IPS DF 19.7 (cell line): ENCODE measurements at regions not wholly inside any gene's neighbourhood (a gene's known extent, or its start where the extent isn't known, plus 50 kb on each side); places are given as distances from the start of the nearest gene placed in this dataset.

ENCODE experiments used
- DNase-seq: peaks from one replicate; pipeline ENCODE4 v3.0.0-alpha.2; 2013; ENCODE audit warnings: low read depth, low spot score

DNA sequence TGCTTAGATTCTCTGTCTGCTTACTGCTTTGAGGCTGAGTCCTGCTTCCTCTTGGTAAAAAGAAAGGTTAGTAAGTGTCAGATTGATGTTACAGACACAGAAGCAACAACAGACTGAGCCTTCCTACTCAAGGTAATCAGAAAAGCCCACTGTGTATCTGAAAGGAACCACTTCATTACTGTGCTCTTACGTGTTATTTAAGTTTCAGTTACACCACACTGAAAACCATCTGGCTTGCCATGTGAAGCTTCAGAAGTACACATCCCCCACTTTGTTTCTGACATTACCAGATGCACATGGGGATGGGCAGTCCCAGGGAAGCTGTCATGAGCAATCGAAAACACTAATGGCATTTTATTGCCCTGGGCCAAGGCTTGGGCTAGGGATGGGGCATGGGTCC is 1290.1 kb downstream of the AACS start:
- DNase-seq = no peak

DNA sequence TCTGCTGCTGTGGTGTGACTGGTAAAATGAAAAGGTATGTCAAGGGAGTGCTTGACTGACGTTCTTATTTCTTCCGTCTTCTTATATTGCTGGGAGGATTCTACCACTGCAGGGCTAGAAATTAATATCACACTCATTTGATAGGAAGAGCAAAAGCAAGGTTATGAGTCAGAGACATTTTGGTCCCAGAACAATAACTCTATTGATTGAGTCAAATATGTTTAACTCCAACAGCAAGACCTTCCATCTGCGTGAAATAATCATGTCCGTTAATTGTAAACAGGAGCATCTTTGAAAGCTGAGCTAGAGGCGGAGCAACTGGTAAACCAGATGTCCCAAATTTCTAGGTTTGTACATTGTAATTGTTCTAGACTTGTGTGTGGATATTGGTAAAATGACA is 1293.6 kb downstream of the AACS start:
- no peak for DNase-seq

DNA sequence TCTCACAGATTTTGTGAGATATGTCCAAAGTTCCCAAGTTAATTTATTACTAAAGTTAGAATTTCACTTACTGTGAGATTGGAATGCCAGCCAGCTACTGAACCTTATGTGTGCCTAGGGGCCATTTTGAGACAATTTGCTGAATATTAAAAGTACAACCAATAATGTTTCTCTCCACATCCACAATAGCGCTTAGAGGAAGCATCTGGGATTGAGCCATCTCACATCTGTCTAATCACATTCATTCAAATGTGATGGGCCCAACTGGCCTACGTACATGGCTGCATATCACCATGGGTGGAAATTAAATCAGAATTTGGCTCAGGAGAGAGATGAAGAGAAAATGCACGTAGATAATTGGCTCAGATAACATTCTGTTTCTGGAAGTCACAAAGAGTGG is 1294.0 kb downstream of the AACS start:
- DNase-seq = no peak

DNA sequence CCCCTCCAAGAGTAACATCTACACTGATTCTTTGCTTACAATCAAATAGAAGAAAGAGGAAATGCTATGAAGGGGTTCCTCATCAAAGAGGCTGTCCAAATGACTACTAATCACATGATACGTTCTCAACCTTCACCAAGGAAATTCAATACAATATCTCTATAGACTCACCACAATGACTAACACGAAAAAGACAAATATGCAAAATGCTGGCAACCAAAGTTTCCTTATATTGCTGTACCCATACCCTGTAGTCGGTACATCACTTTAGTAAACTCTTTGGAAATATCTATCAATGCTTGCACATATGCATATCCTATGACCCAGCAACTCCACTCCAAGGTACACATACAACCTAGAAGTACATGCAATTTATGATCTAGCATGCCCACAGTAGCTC is 1296.6 kb downstream of the AACS start:
- DNase-seq = no peak

DNA sequence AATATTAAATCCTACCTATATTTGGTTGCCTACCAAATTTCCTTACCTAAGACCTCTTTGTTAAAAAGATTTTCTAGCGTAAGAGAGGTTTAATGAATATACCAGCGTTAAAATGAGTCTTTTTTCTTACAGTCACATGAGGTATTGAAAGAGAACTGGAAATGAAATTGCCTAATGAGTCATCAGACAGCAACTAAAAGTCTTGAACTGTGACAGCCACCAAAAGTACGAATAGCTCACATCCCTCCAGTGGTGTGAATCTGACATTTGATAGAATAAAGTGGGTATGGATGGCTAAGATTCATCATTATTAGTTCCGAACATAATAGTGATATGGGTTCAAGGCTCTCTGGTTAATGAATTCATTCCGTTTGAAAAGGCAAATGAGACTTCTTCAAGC is 1297.3 kb downstream of the AACS start:
- no peak for DNase-seq

DNA sequence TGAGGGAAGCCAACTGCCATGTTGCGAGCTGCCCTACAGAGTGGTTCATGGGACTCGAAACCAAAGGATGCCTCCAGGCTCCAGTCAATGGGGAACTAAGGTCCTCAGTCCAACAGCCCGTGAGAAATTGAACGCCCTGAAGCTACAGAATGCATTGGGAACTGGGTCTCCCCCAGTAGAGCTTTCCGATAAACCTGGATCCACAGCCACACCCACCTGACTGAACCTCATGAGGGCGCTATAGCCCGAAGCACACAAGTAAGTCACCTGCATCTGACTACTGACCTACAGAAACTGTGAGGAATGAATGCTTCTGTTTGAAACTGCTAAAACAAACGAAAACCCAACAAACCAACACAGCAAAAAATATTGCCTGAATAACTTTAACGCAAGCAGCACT is 1297.7 kb downstream of the AACS start:
- DNase-seq = peak; percentile 54

DNA sequence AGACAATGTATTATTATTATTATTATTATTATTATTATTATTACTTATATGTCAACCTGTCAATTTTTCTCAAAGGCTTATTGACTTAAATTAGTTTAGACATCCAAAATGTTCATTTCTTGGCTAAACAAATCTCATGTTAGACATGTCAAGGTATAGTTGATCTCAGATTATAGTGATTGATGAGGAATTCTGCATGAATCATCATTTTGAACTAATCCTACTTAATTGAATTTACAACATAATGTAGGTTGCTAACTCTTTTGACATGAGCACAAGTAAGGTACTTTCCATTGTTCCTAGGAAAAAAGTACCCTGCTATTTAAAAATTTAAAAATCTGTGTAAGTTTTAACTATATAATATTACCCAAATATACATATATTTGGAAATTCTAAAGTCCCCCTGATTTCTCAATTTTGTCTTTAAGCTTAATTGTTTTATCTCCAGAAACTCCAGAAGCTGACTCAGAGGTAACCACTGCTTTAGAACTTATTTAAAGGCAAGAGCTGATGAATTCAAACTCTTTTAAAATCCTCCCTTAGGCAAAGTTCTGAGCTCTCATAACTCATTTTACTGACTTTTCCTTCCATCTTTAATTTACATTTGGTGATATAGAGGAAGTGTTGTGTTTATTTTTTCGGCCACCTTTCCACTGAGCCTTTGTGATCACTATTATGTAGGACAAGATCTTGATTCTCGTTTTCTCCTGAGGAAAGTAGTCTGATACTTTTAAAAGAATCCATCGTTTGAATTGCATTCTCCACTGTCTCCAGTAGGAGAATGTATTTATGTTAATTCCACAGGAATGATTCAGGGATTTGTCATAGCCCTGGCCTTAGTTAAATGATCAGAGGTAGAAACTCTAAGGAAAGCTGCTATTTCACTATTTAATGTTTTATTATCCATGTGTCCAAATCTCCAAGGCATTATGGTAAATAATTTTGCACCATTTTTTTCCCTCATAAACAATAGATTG is 1304.5 kb downstream of the AACS start:
- DNase-seq = no peak

DNA sequence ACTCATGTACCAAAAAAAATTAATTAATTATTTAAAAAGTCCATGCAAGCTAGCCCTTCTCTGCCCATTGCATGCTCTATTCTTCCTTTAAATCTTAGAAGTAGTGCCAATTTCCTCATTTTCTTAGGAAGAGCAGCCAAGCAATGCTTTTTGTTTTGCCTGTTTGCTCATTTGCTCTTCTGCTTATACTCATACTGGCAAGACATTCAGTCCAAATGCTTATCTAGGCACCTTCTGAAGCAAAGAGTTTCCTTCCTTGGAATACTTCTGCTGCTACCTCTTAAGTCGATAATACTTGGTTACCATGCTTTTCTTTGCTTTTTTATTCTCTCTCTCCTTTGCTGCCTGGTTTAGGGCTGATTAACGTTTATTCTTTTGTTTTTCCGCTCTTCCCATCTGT is 1318.3 kb downstream of the AACS start:
- DNase-seq = no peak

DNA sequence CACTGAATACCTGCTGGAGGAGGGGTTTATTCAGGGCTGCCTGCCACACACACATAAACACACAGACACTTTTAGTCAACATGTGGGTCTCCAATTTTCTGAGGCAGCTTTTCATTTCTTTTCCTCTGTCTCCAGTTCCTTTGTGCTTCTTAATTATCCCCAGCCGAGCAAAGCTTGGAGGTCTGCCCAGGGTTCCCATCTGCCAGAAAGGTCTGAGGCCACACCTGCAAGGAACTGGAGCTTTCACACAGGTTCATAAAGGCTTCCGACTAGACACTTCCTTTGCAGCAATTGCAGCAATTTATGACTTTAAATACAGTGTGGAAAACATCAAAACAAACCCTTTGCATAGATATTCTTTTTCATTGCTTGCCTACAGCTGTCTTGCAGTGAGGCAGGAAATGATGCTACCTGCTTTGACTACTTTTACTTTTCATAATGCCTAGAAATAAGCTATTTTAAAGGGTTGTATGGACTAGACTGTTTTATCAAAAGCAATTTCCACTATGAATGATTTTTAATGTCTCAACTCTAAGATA is 1318.9 kb downstream of the AACS start:
- DNase-seq = no peak

DNA sequence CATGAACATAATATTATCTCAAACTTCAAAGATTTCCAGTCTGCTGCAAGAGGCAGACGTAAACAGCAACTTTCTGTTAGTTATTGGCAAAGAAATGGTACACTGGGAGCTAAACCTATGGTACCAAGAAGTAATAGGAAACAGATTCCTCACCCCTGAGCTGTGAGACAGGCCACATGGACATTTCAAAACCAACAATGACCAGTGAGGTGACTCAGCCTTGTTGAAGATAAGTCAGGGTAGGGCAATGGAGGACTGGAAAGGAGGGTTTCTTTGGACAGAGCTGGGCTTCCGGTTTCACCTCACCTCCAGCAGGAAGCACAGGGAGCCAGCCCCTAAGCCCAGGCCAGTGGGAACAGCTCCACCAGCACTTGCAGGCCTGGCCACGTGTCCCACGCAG is 1320.5 kb downstream of the AACS start:
- DNase-seq = no peak

DNA sequence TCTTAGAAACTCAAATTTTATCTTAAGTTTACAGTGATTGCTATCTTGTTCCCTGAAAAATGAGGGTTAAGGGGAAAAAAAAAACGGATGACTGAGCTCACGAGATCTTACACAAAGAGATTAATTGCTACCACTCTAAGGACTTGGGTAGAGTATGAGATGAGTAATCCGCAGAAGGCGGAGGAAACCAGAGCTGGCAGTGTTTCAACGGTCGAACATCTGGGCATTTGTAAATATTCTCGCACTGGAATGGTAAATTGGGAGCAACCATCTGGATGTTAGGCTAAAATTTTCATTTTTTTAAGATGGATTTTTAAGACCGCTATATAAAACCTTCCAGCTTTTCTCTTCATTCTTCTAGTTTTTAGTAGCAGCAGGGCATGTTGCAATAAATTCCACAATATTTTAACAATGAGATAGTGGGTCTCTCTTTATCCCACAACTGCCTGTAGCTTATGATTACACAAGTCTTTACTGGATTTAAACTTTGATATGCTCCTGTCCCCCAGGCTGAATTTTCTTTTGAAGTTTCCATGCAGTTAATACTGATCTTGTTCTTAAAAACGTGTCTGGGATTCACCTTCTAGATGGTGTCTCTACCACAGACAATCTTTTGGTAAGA is 1324.1 kb downstream of the AACS start:
- no peak for DNase-seq

DNA sequence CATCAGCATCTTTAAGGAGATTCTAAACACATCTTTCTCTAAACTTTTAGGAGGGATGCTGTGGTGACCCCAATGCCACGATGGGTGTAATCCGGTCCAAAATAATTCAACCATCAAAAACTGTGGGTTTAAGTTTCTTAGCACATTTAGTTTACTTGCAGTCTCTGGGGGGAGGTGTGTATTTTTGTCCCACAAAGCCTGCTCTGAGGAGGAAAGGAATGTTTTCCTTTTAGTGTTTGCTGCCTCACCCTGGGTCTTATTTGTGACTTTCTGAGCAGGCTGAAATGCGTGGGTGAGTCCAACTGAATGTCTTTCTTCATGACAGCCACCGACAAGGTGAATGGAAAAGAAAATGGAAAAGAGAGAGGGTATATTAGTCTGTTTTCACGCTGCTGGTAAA is 1324.7 kb downstream of the AACS start:
- DNase-seq = no peak

DNA sequence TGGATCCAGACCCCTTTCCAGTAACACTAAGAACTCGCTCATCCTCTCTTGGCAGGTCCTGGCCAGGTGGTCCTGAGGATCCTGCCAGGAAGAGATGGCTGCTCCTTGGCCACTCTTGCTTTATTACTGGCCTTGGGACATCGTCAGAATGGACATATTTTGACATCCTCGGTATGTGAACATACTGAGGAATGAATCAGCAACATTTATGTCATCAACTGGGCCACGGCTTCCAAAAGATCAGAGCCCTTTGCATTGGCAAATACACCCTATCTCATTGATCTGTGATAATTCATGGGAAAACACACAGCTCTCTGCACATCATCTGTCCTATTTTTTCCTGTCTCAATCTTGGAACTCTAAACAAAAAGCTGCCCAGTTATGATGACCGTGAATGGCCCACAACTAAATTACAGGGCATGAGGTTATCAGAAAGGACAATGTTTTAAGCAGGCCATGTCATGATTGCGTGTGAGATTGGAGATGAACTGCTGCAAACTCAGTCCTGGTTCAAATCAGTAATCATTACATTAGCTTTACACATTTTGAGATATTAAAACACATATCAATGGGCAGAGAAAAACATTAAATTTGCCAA is 1325.8 kb downstream of the AACS start:
- no peak for DNase-seq

DNA sequence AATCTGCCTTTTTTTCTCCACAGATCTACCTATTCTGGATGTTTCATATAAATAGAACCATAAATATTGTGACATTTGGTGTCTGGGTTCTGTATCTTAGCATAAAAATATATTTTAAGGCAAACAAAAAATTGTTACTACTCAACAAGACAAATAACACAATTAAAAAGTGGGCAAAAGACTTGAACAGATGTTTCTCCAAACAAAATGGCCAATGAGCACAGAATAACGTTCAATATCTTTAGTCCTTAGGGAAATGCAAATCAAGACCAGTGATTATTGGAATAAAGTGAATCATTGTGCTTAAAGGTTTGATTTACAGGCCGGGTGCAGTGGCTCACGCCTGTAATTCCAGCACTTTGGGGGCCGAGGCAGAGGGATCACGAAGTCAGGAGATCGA is 1331.3 kb downstream of the AACS start:
- no peak for DNase-seq

DNA sequence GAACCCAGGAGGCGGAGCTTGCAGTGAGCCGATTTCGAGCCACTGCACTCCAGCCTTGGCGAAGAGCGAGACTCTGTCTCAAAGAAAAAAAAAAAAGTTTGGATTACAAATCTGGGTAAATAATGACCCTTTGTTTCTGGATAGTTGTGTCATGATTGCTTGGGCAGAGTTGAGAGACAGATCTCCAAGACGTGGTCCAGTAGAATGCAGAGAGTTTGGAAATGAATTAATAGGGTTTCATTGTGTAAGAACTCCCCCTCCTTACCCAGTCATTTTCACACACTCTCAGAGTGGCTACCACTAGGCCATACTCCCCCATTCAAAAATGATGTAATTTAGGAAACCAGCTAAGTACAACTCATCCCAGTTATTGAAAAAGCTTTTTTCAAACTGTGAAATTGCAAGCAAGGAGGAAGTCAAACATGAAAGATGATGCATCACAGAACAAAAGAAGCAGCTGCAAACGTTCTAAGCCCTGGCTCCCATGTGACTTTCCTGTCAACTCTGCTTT is 1331.9 kb downstream of the AACS start:
- no peak for DNase-seq

DNA sequence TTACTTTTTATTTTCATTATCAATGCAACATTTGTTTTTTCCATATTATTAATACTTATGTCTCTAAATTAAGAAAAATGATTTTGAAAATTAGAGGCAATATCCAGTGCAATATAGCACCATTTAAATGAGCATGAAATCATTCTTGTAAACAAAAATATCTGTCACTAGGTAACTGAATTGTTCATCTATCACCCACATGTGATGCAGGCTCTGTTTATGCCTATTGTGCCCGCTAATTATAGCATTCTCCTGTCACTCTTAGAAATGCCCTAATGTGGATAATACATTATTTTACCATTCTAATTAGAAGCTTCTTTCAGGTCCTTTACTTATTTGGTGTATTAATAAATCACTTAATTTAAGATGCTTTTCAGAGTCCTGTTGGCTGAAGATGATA is 1332.4 kb downstream of the AACS start:
- no peak for DNase-seq

DNA sequence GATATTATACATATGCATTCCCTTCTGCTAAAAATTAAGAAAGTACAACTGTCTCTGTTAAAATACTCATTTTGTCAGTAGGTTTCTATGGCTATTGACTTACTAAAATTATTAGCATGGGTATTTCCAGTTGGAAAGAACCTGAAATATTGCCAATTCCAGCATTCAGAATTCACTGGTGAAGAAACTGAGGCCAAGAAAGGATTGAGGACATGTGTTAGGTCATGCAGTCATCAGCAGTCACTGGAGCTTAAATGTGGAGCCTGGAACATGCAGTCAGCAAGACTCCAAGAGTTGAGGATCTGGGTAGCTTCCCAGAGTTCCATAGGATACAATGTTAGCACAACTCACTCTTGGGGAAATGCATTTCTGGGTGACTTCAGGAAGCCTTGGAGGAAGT is 1335.6 kb downstream of the AACS start:
- DNase-seq = no peak

DNA sequence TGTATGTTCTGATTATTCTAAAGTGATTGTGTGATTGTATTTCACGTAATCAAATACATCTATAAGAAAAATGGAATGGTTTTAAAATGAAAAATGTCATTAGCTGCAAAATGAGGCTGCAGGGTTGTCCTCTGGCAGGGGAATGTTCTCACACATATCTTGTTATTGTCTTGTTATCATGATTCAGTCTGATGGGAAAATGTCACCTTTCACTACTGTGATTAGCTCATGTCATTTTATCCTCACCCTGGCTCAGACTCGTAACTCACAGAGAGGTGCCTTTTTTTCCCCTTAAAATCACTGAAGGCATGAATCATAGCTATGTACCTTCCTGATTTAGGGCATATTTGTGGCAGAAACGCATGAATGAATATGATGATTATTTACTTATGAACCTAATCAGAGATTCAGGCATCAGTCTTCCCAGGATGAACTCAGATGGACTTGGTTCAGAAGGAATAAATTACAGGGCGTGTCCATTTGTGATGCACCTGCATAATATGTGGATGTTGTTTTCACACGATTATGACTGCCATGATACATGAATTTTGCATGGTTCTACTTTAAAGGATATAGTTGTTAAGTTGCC is 1339.2 kb downstream of the AACS start:
- DNase-seq = no peak

DNA sequence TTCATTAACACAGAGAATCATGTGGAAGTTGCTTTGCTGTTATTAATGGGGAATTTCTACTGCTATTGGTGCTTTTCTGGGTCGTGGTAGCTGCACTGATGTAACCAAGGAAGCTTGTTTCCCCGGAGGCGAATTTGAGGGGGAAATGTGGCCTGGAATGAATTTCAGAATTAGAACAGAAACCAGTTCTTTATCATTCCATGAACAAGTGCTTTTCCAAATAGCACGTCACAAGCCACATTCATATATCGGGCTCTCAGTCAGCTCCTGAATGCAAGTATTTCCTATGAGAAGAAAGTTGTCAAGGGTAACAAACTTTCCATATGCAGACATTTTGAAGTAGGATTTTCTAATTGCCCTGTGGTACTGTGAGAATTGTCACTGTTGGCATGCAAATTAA is 1353.2 kb downstream of the AACS start:
- no peak for DNase-seq

DNA sequence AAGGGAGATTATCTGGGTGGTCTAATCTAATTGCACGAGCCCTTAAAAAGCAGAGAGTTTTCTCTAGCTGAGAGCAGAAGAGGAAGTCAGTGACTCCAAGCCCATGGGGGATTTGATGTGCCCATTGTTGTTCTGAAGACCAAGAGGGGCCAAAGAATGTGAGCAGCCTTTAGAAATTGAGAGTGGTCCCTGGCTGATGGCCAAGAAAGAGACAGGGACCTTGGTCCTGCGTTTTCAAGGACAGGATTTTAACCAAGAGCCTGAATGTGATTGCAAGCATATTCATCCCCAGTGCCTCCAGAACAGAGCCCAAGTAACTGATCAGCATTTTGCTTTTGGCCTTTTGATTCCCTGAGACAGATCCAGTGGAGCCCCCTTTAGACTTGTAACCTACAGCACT is 1353.9 kb downstream of the AACS start:
- DNase-seq = no peak

DNA sequence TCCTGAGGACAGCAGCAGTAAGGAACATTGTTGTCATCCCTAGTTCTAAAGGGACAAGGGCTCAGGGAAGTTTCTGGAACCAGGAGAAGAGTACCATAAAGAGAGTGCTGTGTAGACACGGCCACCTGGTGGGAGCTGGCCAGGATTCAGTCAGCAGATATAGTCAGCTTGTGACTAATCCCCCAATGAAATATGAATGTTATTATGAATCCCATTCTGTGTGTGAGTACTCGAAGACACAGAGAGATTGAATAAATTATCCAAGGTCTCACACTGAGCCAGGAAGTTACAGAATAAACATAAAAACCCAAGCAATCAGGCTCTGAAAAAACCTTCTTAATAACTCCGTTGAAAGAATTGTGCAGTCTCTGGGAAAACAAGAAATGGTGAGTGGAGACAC is 1359.5 kb downstream of the AACS start:
- no peak for DNase-seq

DNA sequence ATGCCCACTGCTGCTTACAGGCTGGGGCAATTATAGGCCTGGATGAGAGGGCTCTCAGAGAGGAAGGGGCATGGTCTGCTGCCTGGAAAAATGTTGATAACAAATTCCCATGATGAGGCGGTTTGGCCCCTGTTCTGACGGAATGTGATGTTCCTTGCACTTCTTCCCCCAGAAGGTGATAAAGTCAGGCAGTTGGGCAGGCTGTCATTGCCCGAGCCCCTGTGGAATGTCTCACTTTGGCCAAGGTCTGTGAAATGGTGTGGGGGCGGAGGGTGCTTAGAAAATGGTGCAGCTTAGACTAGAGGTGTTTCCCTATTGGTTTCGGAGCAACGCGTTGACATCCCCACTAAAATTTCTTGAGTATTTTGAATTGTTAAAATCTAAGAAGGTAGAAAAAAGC is 1360.0 kb downstream of the AACS start:
- no peak for DNase-seq
